Spleen (tissue), 7 donors: ENCODE measurements at regions not wholly inside any gene's neighbourhood (a gene's known extent, or its start where the extent isn't known, plus 50 kb on each side); places are given as distances from the start of the nearest gene placed in this dataset.

Source experiments
- CTCF ChIP-seq, 11 experiments: fragments of 200-600 bp in 7 of 11; fragments of 450-650 bp in 4 of 11; sonication (generic) in 4 of 11; IDR thresholded peaks in 8 of 11; conservative IDR thresholded peaks in 3 of 11; 1 replicate in 7 of 11; 2 replicates in 4 of 11; pipeline versions ENCODE4 v1.4.0 to v1.8.0; 2016 to 2021; ENCODE audit warnings: antibody characterized with exemption in 11 of 11, inconsistent platforms in 4 of 11, mild to moderate bottlenecking in 1 of 11
- POLR2AphosphoS5 ChIP-seq, 3 donors: sonication (generic); formaldehyde crosslinking; IDR thresholded peaks; one replicate each; pipeline ENCODE4 v1.5.1; 2017; ENCODE audit warnings: antibody characterized with exemption in 3 of 3
- donor health status: DM: no; HTN: no; CAD: no; lungs with moderate emphysema.
- donor health status: DM: no; HTN: no; CAD: no.
- donor health status: DM: no; HTN: no; CAD: no.

GRCh38 chr3:163335429-163335828, 1742.9 kb downstream of the SI start:
- TF ChIP-seq POLR2AphosphoS5 (IDR thresholded peaks at IDR 0.05) = no peak
- TF ChIP-seq CTCF (IDR thresholded peaks at IDR 0.05 in 8 of 11, conservative IDR thresholded peaks at IDR 0.05 in 3 of 11) = no peak
